ENCODE measurements at regions not wholly inside any gene's neighbourhood (a gene's known extent, or its start where the extent isn't known, plus 50 kb on each side); places are given as distances from the start of the nearest gene placed in this dataset.
"Not testable (repeated sequence)": the region's sequence is repeated elsewhere in the genome, so short reads cannot be mapped to it uniquely, and the experiment has no call there.

- H3K27ac ChIP-seq (ENCODE audit: low read depth); H3K79me2 ChIP-seq (replicated peaks; ENCODE audit: insufficient read depth); H3K27me3 ChIP-seq (ENCODE audit: insufficient read depth); H3K9me2 ChIP-seq (ENCODE audit: insufficient read depth); DNase-seq (ENCODE audit: low spot score); H3K36me3 Mint-ChIP-seq (ENCODE audit: low read depth); ATAC-seq; H3K36me3 ChIP-seq (ENCODE audit: insufficient read depth); H3K4me1 Mint-ChIP-seq; H3K27me3 Mint-ChIP-seq (ENCODE audit: insufficient read depth, low read depth, poor library complexity); H3K4me1 ChIP-seq (ENCODE audit: insufficient read depth); H4K20me1 ChIP-seq (replicated peaks; ENCODE audit: insufficient read depth); H3K4me3 ChIP-seq; H3K27ac Mint-ChIP-seq; H3K4me3 Mint-ChIP-seq; H3F3A ChIP-seq (replicated peaks; ENCODE audit: low read depth); H3K4me2 ChIP-seq; H2AFZ ChIP-seq: not testable (repeated sequence)
- peaks cover 13% of the 10 kb centered on the region for H3K9me3 Mint-ChIP-seq
Measured at GRCh38 chr7:155932324-155932723, 120.1 kb upstream of the SHH start.

- no peak for DNase-seq (ENCODE audit: low spot score)
- Histone ChIP-seq H3F3A (replicated peaks; ENCODE audit: low read depth) (0 out of 2 replicates have a peak, but pooled peaks cover 2% of the 10 kb centered on the region), H3K9me2 (ENCODE audit: insufficient read depth) (no peaks in the 10 kb centered on the region), H3K4me1 (ENCODE audit: insufficient read depth) (no peaks in the 10 kb centered on the region), H3K4me2 (no peak overlapping the region), H2AFZ (no peak overlapping the region), H3K4me3 (no peak overlapping the region), H4K20me1 (replicated peaks; ENCODE audit: insufficient read depth) (no peaks in the 10 kb centered on the region), H3K27me3 (ENCODE audit: insufficient read depth) (no peaks in the 10 kb centered on the region), H3K36me3 (ENCODE audit: insufficient read depth) (no peaks in the 10 kb centered on the region), H3K27ac (ENCODE audit: low read depth) (no peak overlapping the region), H3K79me2 (replicated peaks; ENCODE audit: insufficient read depth) (no peaks in the 10 kb centered on the region)
- H3K4me1 Mint-ChIP-seq = no peaks in the 10 kb centered on the region
- H3K27me3 Mint-ChIP-seq (ENCODE audit: insufficient read depth, low read depth, poor library complexity) = peaks cover 3% of the 10 kb centered on the region
- no peaks in the 10 kb centered on the region; the same call in 2 of the 3 replicates for H3K36me3 Mint-ChIP-seq (ENCODE audit: low read depth)
- H3K4me3 Mint-ChIP-seq = no peak overlapping the region
- no peak for ATAC-seq
- TF ChIP-seq POLR2AphosphoS5 (IDR thresholded peaks at IDR 0.05; ENCODE audit: low read depth) = no peak
- TF ChIP-seq ZNF331 (CRISPR knock-in tag; IDR thresholded peaks at IDR 0.05; ENCODE audit: low read depth) = no peak
- no peak for TF ChIP-seq ETS1 (IDR thresholded peaks at IDR 0.05)
- no peak for TF ChIP-seq STAT1 (IDR thresholded peaks at IDR 0.05; ENCODE audit: unreplicated experiment)
- TF ChIP-seq NANOG (IDR thresholded peaks at IDR 0.05; ENCODE audit: borderline replicate concordance) = no peak
- no peak for TF ChIP-seq JUNB (IDR thresholded peaks at IDR 0.05; ENCODE audit: unreplicated experiment)
- H3K9me3 Mint-ChIP-seq = peaks cover 16% of the 10 kb centered on the region
- H3K27ac Mint-ChIP-seq = no peak overlapping the region
Measured at GRCh38 chr7:155931396-155932085, 119.3 kb upstream of the SHH start.

- Histone ChIP-seq H3K9me2 (ENCODE audit: insufficient read depth) (no peaks in the 10 kb centered on the region), H3K4me2 (no peak overlapping the region), H2AFZ (no peak overlapping the region), H3K4me1 (ENCODE audit: insufficient read depth) (no peaks in the 10 kb centered on the region), H4K20me1 (replicated peaks; ENCODE audit: insufficient read depth) (no peaks in the 10 kb centered on the region), H3F3A (replicated peaks; ENCODE audit: low read depth) (0 out of 2 replicates have a peak, but pooled peaks cover 2% of the 10 kb centered on the region), H3K79me2 (replicated peaks; ENCODE audit: insufficient read depth) (no peaks in the 10 kb centered on the region), H3K4me3 (no peak overlapping the region), H3K27ac (ENCODE audit: low read depth) (no peak overlapping the region), H3K36me3 (ENCODE audit: insufficient read depth) (no peaks in the 10 kb centered on the region), H3K27me3 (ENCODE audit: insufficient read depth) (no peaks in the 10 kb centered on the region)
- ATAC-seq = no peak
- H3K4me1 Mint-ChIP-seq = no peaks in the 10 kb centered on the region
- no peak for DNase-seq (ENCODE audit: low spot score)
- H3K36me3 Mint-ChIP-seq (ENCODE audit: low read depth) = no peaks in the 10 kb centered on the region; the same call in 2 of the 3 replicates
- H3K27ac Mint-ChIP-seq = no peak overlapping the region
- H3K9me3 Mint-ChIP-seq = peaks cover 16% of the 10 kb centered on the region
- H3K27me3 Mint-ChIP-seq (ENCODE audit: insufficient read depth, low read depth, poor library complexity) = peaks cover 3% of the 10 kb centered on the region
- no peak overlapping the region for H3K4me3 Mint-ChIP-seq
- TF ChIP-seq STAT1 (IDR thresholded peaks at IDR 0.05; ENCODE audit: unreplicated experiment) (no peak), POLR2AphosphoS5 (IDR thresholded peaks at IDR 0.05; ENCODE audit: low read depth) (no peak), CTCF (conservative IDR thresholded peaks at IDR 0.05; ENCODE audit: low read depth in 2 of 2) (no peak), EZH2phosphoT487 (IDR thresholded peaks at IDR 0.05; ENCODE audit: unreplicated experiment) (no peak)
Measured at GRCh38 chr7:155930527-155930926, 118.3 kb upstream of the SHH start.

All from GM23338 (cell line).